Osteocyte (in vitro differentiated cells): ENCODE measurements at regions not wholly inside any gene's neighbourhood (a gene's known extent, or its start where the extent isn't known, plus 50 kb on each side); places are given as distances from the start of the nearest gene placed in this dataset.
"Not testable (repeated sequence)": the region's sequence is repeated elsewhere in the genome, so short reads cannot be mapped to it uniquely, and the experiment has no call there.

Experiments used
- DNase-seq: peaks from one replicate; pipeline ENCODE4 v3.0.0; 2021; ENCODE audit warnings: mixed read lengths; ENCODE audit not compliant: unreplicated experiment; ENCODE audit errors: extremely low spot score
- H3K27ac Mint-ChIP-seq: one replicate; pipeline ENCODE4 v1.8.0; 2021; ENCODE audit warnings: mild to moderate bottlenecking, mixed read lengths; ENCODE audit not compliant: unreplicated experiment
- H3K27me3 Mint-ChIP-seq: one replicate; pipeline ENCODE4 v1.8.0; 2021; ENCODE audit warnings: mixed read lengths; ENCODE audit not compliant: unreplicated experiment
- H3K36me3 Mint-ChIP-seq: one replicate; pipeline ENCODE4 v1.8.0; 2021; ENCODE audit warnings: mixed read lengths; ENCODE audit not compliant: unreplicated experiment
- H3K4me1 Mint-ChIP-seq: one replicate; pipeline ENCODE4 v1.8.0; 2021; ENCODE audit warnings: mixed read lengths; ENCODE audit not compliant: unreplicated experiment
- H3K4me3 Mint-ChIP-seq: one replicate; pipeline ENCODE4 v1.8.0; 2021; ENCODE audit warnings: mild to moderate bottlenecking, moderate library complexity, mixed read lengths; ENCODE audit not compliant: unreplicated experiment
- H3K9me3 Mint-ChIP-seq: one replicate; pipeline ENCODE4 v1.8.0; 2021; ENCODE audit warnings: mixed read lengths; ENCODE audit not compliant: unreplicated experiment
- TF ChIP-seq, protein P1 (sequence below): fragments of 200-600 bp; sonication (generic); IDR thresholded peaks from 2 replicates; pipeline ENCODE4 v1.5.0; 2021; ENCODE audit warnings: antibody characterized with exemption, mild to moderate bottlenecking, moderate library complexity

DNA sequence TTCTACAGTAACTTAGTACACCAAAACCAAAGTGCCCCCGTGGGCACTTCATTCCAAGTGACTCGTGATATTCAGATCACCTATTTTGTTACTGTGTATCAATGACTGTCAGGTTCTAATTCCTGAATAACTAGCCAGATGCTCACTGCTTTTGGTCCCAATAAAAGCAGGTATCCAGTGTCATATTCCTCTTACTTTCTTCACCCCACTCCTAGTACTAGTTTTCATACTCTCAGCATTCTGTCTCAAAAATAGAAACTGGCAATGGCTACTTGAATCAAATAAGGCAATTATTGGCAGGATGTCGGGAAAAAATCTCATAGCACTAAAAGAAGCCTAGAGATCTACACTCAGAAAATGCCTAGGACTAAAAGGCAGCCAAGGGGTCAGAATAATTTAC is 84.6 kb downstream of the ZNF467 start:
- Mint-ChIP-seq H3K4me1 (peaks cover 10% of the 10 kb centered on the region), H3K27ac (no peak overlapping the region), H3K4me3 (no peak overlapping the region), H3K9me3 (peaks cover 7% of the 10 kb centered on the region), H3K27me3 (peaks cover 52% of the 10 kb centered on the region), H3K36me3 (peaks cover 4% of the 10 kb centered on the region)
- DNase-seq: no peak
- TF ChIP-seq, protein P1, sequence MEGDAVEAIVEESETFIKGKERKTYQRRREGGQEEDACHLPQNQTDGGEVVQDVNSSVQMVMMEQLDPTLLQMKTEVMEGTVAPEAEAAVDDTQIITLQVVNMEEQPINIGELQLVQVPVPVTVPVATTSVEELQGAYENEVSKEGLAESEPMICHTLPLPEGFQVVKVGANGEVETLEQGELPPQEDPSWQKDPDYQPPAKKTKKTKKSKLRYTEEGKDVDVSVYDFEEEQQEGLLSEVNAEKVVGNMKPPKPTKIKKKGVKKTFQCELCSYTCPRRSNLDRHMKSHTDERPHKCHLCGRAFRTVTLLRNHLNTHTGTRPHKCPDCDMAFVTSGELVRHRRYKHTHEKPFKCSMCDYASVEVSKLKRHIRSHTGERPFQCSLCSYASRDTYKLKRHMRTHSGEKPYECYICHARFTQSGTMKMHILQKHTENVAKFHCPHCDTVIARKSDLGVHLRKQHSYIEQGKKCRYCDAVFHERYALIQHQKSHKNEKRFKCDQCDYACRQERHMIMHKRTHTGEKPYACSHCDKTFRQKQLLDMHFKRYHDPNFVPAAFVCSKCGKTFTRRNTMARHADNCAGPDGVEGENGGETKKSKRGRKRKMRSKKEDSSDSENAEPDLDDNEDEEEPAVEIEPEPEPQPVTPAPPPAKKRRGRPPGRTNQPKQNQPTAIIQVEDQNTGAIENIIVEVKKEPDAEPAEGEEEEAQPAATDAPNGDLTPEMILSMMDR: no peak

DNA sequence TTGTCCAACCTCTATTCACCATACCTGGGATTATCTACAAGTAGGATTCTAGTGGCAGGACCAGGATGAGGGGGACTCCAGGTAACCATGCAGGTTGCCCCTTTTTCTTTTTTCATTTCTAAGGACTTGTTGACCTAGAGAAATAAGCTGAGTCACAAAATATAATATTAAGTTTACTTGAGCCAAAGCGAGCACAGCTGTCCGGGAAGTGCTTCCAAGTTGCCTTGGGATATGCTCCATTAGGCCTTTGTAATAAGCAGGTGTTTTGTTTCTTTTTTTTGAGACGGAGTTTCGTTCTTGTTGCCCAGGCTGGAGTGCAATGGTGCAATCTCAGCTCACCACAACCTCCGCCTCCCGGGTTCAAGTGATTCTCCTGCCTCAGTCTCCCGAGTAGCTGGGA is 85.6 kb downstream of the ZNF467 start:
- not testable (repeated sequence) for DNase-seq, H3K27ac Mint-ChIP-seq, H3K4me3 Mint-ChIP-seq, H3K9me3 Mint-ChIP-seq, H3K36me3 Mint-ChIP-seq, H3K4me1 Mint-ChIP-seq
- peaks cover 46% of the 10 kb centered on the region for H3K27me3 Mint-ChIP-seq

DNA sequence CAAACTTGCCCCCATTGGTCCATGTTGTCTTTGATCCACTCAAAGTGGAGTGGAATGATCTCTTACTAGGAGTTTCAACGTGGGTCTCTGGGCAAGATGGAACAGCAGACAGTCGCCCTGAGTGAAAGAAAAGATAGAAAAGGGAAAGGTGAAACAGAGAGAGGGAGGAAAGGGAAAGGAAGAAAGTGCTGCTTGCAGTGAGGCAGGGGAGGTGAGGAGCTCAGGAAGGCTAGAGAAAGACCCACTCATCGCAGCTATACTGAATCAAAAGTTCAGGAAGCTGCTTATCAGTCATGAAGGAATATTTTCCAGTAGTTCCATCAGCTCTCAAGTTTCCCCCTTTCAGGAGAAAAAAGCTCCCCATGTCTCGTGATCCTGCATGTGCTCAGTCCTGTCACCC is 86.9 kb downstream of the ZNF467 start:
- H3K27me3 Mint-ChIP-seq: peaks cover 48% of the 10 kb centered on the region
- no peak overlapping the region for H3K27ac Mint-ChIP-seq
- peaks cover 5% of the 10 kb centered on the region for H3K4me1 Mint-ChIP-seq
- H3K4me3 Mint-ChIP-seq: no peak overlapping the region
- TF ChIP-seq, protein P1: no peak
- DNase-seq: no peak
- H3K9me3 Mint-ChIP-seq: peaks cover 7% of the 10 kb centered on the region
- H3K36me3 Mint-ChIP-seq: no peaks in the 10 kb centered on the region

DNA sequence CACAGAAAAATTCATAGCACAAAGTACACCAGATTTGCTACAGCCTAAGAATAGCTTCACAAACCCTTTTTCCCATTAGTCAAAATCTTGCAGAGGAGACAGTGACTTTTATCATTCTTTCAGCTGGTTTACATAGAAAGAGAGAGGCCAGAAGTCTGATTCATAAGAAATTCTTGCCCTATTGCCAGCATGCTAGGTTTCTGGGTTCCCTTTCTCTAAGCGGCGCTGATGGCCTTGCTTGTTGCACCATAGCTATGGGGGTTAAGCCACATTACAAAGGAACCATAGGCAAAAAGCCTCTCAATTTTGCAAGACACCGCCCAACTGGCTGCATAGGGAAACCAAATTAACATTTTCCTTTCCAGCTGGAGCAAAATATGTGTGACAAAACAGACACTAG is 87.4 kb downstream of the ZNF467 start:
- H3K4me1 Mint-ChIP-seq: peaks cover 3% of the 10 kb centered on the region
- H3K27ac Mint-ChIP-seq: no peak overlapping the region
- H3K27me3 Mint-ChIP-seq: peaks cover 45% of the 10 kb centered on the region
- TF ChIP-seq, protein P1: no peak
- H3K9me3 Mint-ChIP-seq: peaks cover 7% of the 10 kb centered on the region
- no peak overlapping the region for H3K4me3 Mint-ChIP-seq
- no peak for DNase-seq
- H3K36me3 Mint-ChIP-seq: no peaks in the 10 kb centered on the region

DNA sequence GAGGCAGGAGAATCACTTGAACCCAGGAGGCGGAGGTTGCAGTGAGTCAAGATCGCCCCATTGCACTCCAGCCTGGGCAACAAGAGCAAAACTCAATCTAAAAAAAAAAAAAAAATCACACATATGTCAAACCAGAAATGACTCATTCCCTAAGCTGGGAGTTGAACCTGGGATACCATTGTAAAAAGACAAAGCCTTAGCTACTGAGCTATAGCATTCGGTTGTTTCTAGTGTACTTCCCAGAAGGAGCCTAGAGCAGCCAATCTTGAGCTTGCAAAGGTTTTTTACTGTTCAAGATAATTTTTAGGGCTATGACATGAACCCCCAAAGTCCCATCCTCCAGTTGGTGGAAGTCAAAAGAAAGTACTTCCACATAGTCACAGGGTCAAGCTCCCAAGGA is 87.9 kb downstream of the ZNF467 start:
- no peak for DNase-seq
- Mint-ChIP-seq H3K27me3 (peaks cover 45% of the 10 kb centered on the region), H3K27ac (no peak overlapping the region), H3K36me3 (no peaks in the 10 kb centered on the region), H3K4me3 (no peak overlapping the region), H3K9me3 (peaks cover 7% of the 10 kb centered on the region), H3K4me1 (no peaks in the 10 kb centered on the region)
- TF ChIP-seq, protein P1: no peak

DNA sequence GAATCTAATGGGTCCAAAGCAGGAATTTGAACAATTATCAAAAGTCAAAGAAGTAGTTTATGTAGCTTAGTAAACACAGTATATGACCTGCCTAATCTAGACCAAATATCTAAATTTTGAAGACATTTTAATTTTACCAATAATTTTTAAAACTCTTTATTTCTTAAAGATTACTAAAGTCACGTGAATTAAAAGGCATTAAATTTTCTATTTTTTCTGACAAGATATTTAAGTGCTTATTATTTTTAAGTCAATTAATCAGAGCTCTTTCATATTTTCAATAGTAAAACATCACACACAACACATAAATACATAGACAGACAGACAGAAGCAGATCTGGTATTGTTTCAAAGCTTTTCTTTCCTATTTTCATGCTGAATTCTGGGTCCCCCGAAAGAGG is 89.5 kb downstream of the ZNF467 start:
- peaks cover 47% of the 10 kb centered on the region for H3K27me3 Mint-ChIP-seq
- no peak for DNase-seq
- TF ChIP-seq, protein P1: no peak
- H3K4me3 Mint-ChIP-seq: no peak overlapping the region
- H3K4me1 Mint-ChIP-seq: no peaks in the 10 kb centered on the region
- H3K9me3 Mint-ChIP-seq: peaks cover 5% of the 10 kb centered on the region
- no peaks in the 10 kb centered on the region for H3K36me3 Mint-ChIP-seq
- H3K27ac Mint-ChIP-seq: no peak overlapping the region
